ENCODE measurements at regions not wholly inside any gene's neighbourhood (a gene's known extent, or its start where the extent isn't known, plus 50 kb on each side); places are given as distances from the start of the nearest gene placed in this dataset.

DNA sequence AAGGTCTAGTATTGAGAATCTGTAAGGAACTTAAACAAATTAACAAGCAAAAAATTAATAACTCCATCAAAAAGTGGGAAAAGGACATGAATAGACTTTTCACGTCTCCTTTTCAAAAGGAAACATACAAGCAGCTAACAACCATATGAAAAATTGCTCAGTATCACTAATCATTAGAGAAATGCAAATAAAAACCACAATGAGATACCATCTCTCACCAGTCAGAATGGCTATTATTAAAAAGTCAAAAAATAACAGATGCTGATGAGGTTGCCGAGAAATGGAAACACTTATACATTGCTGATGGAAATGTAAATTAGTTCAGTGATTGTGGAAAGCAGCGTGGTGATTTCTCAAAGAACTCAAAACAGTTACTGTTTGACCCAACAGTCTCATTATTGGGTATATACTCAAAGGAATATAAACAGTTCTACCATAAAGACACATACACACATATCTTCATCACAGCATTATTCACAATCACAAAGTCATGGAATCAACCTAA lies 410.4 kb upstream of the SMIM31 start (continued):
- TF ChIP-seq POU5F1 (IDR thresholded peaks at IDR 0.05; ENCODE audit: low read depth, low read length) (no peak), ZNF274 (IDR thresholded peaks at IDR 0.05; ENCODE audit: borderline replicate concordance, extremely low read depth, low read length) (no peak), BACH1 (IDR thresholded peaks at IDR 0.05; ENCODE audit: low read length) (no peak), EZH2 (IDR thresholded peaks at IDR 0.05; ENCODE audit: low read depth, low read length, severe bottlenecking) (no peak)

Data from H1 (cell line).